HG02885 (cell line): ENCODE measurements at regions not wholly inside any gene's neighbourhood (a gene's known extent, or its start where the extent isn't known, plus 50 kb on each side); places are given as distances from the start of the nearest gene placed in this dataset.

Experiments used
- ATAC-seq: cut with Tn5 transposase; IDR thresholded peaks from one replicate; pipeline ENCODE4 v1.9.1; 2021; ENCODE audit warnings: mild to moderate bottlenecking; ENCODE audit not compliant: unreplicated experiment, poor library complexity

DNA sequence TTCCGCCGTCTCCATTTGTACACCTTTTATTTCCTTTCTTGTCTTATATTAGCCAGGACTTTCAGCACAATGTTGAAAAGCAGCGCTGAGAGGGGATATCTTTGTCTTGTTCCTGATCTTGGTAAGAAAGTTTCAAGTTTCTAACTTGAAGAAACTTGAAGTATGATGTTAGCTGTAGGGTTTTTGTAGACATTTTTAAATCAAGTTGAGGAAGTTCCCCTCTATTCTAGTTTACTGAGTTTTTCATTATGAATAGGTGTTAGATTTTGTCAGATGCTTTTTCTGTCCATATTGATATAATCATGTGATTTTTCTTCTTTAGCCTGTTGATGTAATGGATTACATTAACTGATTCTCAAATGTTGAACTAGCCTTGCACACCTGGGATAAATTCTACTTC, 425.7 kb downstream of the PIK3R1 start:
- peak; percentile 67 for ATAC-seq

DNA sequence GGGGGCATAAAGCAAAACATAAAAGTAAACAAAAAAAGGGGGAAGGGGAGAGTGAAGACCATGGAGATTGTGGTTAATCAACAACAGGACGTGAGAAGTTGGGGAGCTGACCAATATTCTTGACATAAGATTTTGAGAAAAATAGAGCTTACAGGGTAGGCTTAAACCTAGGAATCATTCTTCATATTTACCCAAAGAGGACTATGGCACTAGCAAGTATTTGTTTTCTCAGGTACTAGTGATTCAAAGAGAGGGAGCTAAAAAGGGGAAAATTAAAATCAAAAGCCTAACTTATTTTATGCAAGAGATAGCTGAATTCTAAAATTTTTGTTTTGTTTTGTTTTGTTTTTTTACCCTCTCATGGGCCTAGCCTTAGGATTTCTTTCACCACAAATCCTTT, 427.5 kb downstream of the PIK3R1 start:
- ATAC-seq = no peak

DNA sequence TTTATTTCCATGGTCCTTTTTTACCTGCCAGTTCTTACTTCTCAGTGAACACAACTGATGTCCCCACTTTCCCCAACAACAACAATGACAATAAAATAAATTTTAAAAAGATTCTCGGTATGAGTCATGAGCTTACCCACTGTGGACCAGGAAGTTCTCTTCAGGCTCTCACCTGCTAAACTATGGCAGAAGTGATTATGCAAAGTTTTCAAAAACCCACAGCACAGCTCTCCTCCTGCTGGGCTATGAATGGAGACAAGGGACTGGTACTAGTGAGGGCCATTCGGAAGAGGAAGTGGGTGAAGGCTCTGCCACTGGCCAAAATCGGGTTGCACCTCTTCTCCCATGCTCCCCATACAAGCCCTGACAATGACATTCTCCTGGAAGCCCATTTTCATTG, 429.4 kb downstream of the PIK3R1 start:
- ATAC-seq = peak; percentile 92

DNA sequence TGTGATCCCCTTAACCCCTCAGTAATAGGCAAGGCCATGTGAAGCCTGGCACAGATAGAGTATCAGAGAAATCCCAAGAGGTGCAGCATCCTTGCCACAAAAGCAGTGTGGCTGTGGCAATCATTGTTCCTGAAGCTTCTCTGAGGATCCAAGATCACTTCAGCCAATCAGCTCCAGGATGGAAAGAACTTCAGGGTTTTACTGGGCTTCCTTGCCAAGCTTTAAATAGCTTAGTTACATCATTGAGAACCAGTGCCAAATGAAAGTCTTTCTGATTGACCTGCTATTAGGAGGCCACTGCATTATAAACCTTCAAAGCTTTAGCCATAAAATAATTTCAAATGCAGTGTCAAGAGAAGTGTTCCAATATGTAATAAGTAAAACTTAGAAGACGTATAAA, 430.6 kb downstream of the PIK3R1 start:
- no peak for ATAC-seq

DNA sequence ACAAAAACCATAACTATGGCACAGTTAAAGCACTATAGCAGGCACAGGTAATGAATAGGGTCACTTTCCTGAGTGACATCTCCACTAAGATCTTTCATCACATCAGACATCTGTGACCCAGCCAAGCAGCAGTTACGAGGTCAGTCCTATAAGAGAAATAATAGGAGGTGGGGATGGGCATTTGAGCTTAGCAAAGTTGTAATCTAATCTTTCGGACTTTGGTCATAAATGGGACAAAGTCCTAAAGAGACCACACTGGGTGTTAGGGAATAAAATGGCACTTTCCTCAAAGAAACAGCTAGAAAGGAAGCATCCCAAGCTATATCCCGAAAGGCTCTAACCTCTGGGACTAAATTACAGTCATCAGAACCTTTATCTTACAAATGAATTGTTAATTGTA, 432.2 kb downstream of the PIK3R1 start:
- ATAC-seq = no peak

DNA sequence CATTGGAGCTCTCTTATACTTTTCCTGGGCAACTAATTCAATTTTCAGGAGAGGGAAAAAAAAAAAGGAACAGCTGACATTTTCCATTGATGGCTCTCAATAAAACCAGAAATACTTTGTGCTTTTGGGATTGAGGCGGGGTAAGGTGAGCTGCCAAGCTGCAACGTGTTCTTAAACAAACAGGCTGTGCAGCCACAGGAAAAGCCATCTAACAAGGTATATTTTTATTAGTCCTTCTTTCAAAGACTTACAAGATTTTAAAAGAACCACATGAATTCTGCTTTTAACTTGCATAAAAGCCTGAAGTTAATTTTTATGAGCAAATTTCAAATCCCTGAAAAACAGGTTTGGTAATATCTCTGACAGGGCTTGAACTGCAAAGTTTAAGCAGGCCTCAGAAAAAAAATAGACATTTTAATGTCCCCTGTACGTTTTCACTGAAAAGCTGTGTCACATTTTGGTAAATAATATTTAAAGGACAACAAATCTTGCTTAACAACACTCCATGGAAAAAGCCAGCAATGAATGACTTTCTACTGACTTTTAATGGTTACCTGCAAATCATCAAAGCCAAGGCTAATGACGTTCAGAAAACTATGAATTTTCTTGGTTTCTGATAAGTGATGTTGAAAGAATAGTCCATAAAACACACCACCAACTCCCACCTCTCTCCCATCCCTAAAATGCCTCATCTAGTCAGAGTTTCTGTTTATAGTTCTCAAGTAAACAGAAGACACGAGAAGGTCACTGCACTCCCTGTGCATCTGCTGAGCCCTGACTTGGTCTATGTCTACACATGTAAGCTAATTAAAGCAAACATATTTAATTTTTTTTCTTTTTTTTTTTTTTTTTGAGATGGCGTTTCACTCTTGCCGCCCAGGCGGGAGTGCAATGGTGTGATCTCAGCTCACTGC, 433.6 kb downstream of the PIK3R1 start:
- no peak for ATAC-seq

DNA sequence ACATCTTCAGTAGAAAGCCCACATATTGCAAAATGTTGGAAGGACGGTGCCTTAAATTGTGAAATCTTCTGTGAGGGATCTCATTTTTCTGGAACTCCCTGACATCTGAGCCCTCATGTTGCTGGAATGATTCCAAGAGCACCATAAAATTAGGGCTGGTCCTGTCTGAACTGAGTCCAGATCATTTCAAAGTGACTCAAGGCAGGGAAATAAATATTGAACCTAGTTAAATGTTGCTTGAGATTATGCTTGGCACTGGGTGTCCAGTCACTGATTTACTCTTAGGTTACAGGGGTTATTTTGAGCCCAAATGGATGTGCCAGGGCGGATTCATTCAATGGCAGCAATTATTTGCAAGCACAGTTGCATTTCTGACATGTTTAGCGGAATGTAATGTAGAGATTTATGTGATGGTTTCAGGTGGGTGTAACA, 437.0 kb downstream of the PIK3R1 start:
- no peak for ATAC-seq

DNA sequence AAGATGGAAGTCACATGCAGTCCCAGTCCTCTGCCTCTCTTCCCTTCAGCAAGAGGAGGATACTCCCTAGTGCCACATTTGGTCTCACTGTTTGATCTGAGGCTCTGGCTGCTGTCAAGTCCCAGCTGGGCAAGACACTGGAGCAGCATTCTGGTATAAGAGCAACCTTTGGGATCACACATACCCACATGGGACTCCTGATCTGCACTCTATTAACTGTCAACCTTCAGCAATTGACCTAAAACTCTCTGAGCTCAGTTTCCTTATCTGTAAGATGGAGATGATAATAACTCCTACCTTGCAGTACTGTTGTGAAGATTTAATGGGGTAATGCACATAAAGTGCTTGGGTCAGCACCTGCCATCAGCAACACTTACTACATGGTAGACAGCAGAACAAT, 437.9 kb downstream of the PIK3R1 start:
- no peak for ATAC-seq

DNA sequence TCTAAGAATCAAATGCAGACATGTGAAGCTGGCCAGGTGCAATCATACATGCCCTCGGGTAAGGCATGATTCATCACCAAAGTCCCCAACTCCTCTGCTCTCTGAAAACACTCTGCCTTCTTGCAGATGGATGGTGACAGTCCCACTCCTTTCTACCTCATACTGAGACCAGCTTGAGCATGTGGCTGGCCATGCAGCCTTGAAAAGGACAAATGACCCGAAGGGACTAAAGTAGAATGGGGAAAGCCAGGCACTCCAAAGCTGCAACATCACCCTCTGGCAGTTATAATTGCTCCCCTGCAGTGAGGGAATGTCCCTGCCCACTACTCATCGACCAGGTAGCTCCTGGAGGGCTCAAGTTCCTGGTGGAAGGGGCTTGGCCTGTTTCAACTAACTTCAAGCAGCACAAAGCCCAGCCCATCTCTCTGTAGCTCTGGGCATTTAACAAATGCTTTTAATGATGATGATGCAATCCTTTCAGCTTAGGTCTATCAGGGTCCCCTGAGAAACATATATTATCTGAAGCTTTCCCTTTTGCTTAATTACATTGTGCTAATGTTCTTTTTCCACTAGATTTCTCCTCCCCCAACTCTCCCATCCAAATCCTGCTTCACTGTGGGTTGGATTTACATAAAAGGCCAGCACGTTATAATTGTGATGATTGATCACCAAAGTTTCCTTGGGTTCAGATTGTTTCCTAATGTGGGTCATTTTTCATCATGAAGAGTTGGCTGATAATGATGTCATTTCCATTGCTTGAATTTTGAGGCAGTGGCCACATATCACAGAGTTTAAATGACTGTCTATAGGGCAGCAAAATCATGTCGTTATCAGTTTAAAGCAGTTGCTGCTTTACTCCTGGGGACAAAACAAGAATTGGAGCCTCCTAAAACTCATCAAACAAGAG, 436.5 kb upstream of the SLC30A5 start:
- ATAC-seq = peak; percentile 56

DNA sequence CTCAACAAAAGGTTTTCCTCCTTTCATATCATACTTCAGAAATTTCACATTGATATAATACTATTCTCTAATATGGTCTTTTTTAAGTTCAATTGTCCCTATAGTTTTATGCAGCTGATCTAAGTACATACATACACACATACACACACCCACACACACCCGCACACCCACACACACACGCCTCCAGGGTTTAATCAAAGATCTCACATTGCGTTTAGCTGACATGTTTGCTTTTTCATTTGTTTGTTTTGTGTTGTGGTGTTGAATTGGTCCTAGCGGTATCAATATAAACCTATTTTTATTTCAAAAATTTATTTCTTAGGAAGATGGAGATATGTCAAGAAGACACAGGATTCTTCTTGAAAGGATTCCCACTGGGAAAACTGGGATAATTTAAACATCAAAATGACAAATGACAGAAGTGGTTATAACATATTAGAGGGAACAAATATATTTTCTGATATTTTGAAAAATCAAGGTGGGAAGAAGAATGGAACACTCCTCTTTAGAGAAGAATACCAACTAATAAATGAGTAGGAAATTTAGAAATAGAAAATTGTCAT, 434.9 kb upstream of the SLC30A5 start:
- ATAC-seq = no peak

DNA sequence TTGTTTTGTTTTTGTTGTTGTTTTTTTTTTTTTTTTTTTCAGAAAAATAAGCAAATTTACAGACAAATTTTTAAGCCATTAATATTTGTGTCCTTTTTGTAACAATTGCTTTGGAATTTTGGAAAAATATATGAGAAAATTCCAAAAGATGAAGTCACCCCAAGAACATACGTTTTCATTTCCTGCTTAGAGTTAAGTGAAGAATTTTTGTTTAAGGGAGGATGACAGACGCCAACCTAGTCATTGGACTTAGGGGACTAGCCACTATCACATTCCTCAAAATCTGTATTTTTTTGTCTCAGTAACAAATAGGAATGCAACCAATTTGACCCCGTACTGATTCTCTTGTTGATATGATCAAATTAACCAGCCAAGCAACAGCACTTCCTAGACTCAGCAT, 433.9 kb upstream of the SLC30A5 start:
- no peak for ATAC-seq

DNA sequence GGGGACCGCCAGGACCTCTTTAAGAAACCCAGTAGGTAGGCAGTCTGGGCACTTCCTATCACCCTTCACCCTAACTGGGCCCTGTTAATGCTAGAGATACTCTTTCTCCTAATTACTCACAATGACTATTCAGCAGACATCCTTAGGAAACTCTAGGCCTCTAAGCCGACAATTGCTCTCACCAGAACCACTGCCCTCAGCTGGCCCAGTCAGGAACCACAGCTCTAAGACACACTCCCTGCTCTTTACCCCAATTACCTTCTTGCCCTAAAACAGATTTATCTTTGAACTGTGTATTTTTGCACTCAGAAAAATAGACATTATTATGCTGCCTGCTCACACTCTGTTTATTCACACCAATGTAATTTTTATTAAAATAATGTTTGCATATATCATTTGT, 432.6 kb upstream of the SLC30A5 start:
- ATAC-seq = peak; percentile 80

DNA sequence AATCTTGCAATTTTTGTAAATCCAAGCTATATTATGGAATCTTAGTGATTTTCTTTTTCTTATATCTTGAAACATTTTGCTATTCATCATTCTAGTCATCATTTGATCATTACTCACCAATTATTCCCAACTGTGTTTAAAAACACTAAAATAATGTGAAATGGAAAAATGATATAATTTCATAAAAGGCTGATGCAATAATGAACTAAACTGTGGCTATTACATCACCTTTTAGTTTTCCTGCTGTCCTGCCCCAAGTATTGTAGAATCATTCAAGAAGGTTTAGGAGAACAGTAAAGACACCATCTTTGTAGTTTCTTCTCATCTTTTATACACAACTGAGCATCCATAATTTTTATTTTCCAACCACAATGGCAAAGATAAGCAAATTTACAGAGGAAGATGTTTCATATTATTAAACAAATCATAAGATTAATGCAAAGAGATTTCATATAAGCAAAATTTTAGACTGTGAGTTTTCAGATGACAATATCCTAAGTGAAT, 431.0 kb upstream of the SLC30A5 start:
- no peak for ATAC-seq

DNA sequence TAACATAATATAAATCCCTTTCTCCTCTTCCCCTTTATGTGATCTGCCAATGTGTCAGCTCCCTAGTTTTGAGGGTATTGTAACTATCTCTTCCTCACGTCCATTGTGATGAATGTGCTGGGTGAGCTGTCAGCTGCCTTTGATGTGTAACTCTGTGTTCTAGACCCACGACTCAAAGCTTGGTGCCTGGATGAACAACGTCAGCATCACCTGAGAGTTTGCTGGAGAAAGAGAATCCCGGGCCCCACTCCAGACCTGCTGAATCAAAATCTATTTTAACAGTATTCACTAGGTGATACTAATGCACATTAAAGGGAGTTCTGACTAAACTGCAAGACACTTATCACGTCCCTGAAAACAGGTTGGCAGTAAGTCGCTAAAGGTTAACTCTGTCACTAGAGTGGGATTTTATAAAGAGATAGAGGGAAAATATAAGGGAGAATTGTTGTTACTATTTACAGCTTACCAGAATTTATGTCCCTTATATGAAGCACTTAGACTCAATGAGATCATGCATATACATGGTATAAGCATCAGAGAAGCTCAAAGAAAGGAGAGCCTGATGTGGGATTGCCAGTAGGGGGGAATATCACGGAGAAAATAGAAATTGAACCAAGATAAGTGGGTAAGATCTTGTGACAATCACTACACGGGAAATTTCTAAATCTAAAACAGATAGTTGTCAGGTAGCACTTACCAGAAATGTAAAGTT, 423.8 kb upstream of the SLC30A5 start:
- ATAC-seq = no peak

DNA sequence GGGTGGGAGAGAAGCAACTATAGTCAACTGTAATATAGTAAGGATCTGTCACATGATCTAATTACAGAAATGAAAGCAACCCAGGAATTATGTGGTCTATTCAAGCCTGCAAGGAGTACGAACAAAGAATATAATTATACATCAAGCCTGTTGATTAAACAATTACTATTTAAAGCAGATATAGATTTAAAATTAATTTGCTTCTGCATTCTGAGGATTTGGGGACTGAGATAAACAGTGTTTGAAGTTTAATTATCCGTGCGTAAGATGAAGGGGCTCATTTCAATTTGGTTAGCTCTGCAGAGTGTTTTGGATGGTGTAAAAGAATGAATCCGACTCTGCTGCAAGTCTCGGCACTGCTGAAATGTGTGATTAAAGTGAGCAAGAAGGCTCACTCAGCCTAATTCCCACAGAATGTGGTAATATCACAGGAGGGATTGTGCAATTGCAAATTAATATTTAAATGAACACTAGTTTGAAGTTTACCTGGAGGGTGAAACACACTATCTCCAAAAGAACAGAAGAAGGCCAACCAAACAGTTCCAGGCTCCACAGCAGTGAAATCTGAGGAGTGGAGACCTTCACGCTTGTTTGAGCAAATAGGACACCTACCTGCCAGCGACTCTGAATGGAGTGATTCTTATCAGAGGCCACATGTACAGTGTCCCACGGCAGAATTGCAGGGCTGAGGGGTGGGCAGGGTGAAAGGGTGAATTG, 420.6 kb upstream of the SLC30A5 start:
- no peak for ATAC-seq

DNA sequence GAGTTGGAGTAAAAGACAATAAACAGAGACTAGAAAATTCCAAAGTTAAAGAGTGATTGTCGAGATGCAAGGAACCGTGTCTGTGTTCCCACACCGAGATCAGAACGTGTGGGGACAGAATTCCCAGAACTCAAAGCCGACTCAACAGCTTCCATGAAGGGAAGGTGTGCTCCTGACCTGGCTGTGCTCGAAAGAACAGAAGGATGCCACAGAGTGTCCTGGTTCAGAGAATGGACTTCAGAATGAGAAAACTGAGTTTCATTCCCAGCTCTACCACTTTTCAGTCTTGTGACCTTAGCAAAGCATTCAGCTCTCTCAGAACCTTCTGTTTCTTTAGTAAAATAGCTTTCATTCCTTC, 420.0 kb upstream of the SLC30A5 start:
- no peak for ATAC-seq

DNA sequence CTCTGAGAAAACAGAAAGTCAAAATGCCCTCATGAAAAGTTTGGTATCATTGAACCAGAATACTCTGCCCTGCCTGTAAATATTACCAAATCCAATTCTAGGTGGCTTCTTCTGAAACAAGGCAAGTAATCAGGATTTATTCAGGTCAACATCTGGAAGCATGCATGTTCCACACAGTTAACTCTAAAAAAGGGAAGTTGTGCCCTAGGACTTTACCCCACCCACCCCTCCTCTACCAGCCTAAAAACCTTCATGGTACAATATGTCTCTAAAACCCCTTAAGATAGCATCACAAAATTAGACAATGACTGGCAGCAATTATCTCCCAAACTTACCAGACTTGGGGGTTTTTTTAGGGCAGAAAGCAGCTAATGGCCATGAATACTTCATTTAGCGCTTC, 414.8 kb upstream of the SLC30A5 start:
- no peak for ATAC-seq

DNA sequence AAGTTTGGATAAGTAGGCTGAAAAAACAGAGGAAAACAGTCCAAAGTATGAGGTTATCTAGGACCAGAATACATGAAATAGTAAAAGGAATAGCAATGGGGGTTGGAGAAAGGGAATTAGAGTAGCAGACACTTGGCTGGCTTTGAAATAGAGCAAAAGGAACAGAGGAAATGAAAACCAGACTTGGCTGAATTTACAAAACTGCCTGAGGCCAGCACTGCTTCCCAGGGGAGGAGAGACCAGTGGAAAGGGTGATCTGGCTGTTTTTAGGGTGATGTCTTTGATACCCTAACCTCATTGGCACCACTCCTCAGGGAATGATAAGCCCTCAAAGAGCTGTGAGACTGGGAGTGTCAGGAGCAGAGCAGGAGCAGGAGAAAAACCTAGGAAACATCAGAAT, 413.4 kb upstream of the SLC30A5 start:
- no peak for ATAC-seq

DNA sequence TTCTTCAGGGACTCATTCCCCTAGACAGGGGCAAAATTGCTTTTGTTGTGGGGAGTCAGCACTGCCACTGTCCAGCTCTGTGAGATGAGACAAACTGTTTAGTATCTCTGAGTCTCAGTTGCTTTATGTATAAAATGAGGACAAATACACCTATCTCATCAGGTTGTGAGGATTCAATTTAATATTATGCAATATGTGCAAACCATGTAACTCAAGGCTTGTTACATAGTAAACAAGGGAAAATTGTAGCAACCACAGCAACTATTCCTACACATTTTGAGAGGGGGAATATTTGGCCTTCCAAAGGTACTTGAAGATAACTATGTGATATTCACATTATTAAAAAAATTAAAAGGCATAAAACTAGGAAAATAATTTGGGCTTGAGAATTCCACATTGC, 411.9 kb upstream of the SLC30A5 start:
- no peak for ATAC-seq
